Activated CD8-positive, alpha-beta memory T cell treated with anti-CD3 and anti-CD28 coated beads, Interleukin-2, amount 10 ng/mL, durations not matched to agents 7 days and 5 days (primary cell): ENCODE measurements at regions not wholly inside any gene's neighbourhood (a gene's known extent, or its start where the extent isn't known, plus 50 kb on each side); places are given as distances from the start of the nearest gene placed in this dataset.
"Not testable (repeated sequence)": the region's sequence is repeated elsewhere in the genome, so short reads cannot be mapped to it uniquely, and the experiment has no call there.

Source experiments
- ATAC-seq: fragments of 150-1000 bp; cut with Tn5 transposase; one replicate; pipeline ENCODE4 v1.10.0; 2021; ENCODE audit warnings: moderate library complexity
- CTCF ChIA-PET: fragments of 350-600 bp; sonication (Branson Sonifier 250); formaldehyde crosslinking; loops from one replicate; lab custom pipeline; 2021; ENCODE audit warnings: antibody characterized with exemption; lab: Charles Lee
- DNase-seq: peaks from one replicate; pipeline ENCODE4 v3.0.0-alpha.2; 2020
- H3K27ac Mint-ChIP-seq: one replicate; pipeline ENCODE4 v1.8.0; 2021; ENCODE audit warnings: mild to moderate bottlenecking, mixed read lengths
- H3K27me3 Mint-ChIP-seq: one replicate; pipeline ENCODE4 v1.8.0; 2021; ENCODE audit warnings: mixed read lengths
- H3K36me3 Mint-ChIP-seq: one replicate; pipeline ENCODE4 v1.8.0; 2021; ENCODE audit warnings: mild to moderate bottlenecking, mixed read lengths
- H3K4me1 Mint-ChIP-seq: one replicate; pipeline ENCODE4 v1.8.0; 2021; ENCODE audit warnings: mixed read lengths
- H3K4me3 Mint-ChIP-seq: one replicate; pipeline ENCODE4 v1.8.0; 2021; ENCODE audit warnings: mild to moderate bottlenecking, moderate library complexity, mixed read lengths
- H3K9me3 Mint-ChIP-seq: one replicate; pipeline ENCODE4 v1.8.0; 2022; ENCODE audit warnings: low read depth, mixed read lengths

DNA sequence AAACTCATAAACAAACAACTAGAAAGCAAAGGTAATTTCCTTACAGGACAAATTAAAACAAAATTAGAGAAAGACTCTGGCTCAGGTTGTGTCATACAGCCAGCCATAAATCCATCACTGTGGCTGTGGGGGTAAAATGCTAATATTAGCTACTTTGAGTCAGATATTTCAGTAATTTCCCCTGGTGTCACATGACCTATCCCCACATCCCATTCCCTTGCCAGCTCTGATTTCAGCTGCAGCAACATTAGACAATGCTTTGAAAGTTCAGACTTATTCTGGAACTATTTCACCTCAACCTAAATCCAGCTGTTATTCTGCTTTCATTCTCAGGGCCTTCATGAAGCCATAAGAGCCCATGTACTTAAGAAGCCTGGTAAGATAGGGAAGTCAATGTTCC is 55.3 kb downstream of the RPL10L start:
- DNase-seq (no peak), ATAC-seq (no peak)
- H3K9me3 Mint-ChIP-seq: peaks cover 17% of the 10 kb centered on the region
- no peak overlapping the region for H3K4me3 Mint-ChIP-seq
- no peaks in the 10 kb centered on the region for H3K27me3 Mint-ChIP-seq
- H3K4me1 Mint-ChIP-seq: no peaks in the 10 kb centered on the region
- CTCF ChIA-PET: no interaction called here
- H3K36me3 Mint-ChIP-seq: no peaks in the 10 kb centered on the region
- no peak overlapping the region for H3K27ac Mint-ChIP-seq

DNA sequence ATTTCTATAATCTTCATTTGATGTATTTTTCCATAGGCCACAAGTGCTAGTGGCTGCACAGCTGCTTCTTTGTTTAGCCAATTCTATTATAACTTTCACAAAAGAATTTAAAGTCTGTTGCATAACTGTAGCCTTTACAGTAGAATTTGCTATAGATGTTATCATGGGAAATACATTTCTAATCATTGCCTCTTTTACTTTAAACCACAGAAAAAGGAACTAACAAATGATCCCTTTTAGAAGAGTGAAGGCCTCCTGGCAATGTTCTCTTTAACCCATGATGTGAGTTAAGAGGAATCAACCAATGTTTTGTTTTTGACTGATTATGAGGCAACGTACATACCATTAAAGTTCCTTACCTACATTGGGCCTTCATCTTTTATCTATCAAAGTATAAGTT is 68.8 kb downstream of the RPL10L start:
- CTCF ChIA-PET: no interaction called here
- no peak overlapping the region for H3K4me3 Mint-ChIP-seq
- no peaks in the 10 kb centered on the region for H3K36me3 Mint-ChIP-seq
- no peaks in the 10 kb centered on the region for H3K27me3 Mint-ChIP-seq
- no peak for DNase-seq
- no peaks in the 10 kb centered on the region for H3K4me1 Mint-ChIP-seq
- no peak overlapping the region for H3K27ac Mint-ChIP-seq
- ATAC-seq: no peak
- H3K9me3 Mint-ChIP-seq: no peaks in the 10 kb centered on the region

DNA sequence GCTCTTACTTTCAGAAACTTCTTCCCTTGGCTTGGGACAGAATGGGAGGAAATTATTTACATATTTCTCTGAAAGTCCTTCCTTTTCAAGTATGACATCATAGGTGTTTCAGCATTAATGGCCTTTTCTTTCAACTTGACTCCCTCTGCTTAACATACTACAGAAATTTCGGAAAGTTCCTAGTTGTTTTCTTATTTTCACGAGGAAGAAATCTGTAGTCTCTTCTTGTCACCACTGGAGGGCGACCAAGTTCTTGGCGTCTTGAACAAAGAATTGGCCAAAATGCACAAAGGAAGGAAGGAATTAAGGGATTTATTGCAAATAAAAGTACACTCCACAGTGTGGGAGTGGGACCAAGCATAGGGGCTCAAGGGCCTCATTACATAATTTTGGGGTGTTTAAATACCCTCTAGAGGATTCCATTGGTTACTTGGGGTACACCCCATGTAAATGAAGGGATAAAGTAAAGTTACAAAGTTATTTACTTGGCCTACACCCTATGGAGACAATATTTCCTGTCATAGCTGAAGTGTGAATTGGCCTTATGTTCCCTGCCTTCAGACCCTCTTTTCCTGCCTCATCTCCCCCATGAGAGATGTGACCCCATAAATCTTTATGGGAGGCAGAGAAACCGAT is 70.4 kb downstream of the RPL10L start:
- Mint-ChIP-seq H3K4me1 (no peaks in the 10 kb centered on the region), H3K4me3 (no peak overlapping the region), H3K27me3 (no peaks in the 10 kb centered on the region), H3K36me3 (no peaks in the 10 kb centered on the region), H3K27ac (no peak overlapping the region), H3K9me3 (no peaks in the 10 kb centered on the region)
- no peak for DNase-seq
- CTCF ChIA-PET: interaction anchor here (1.0 kb wide), 1 partner anchor 9 kb away, joined by 3 read pairs; no protein-coding TSS in a partner anchor
- ATAC-seq: no peak

DNA sequence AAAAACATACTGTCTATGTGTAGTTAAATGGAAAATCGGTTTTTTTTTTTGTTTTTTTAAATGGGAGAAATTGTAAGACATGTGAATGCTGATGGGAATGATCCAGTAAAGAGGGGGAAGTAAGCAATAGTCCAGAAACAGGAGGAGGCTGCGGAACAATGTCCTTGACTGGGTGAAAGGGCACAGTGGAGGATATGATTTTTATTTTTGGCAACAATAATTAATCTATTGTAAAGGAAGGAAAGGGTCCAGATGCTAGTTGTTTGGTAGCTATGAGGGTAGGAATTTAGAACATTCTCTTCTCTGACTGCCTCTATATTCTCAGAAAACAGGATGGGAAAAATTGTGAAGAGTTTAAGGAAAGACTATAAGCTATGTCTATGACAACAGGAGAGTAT is 76.6 kb downstream of the RPL10L start:
- H3K36me3 Mint-ChIP-seq: no peaks in the 10 kb centered on the region
- no peak for ATAC-seq
- H3K4me1 Mint-ChIP-seq: no peaks in the 10 kb centered on the region
- no peak overlapping the region for H3K27ac Mint-ChIP-seq
- H3K4me3 Mint-ChIP-seq: no peak overlapping the region
- H3K9me3 Mint-ChIP-seq: no peaks in the 10 kb centered on the region
- no peak for DNase-seq
- CTCF ChIA-PET: no interaction called here
- H3K27me3 Mint-ChIP-seq: no peaks in the 10 kb centered on the region

DNA sequence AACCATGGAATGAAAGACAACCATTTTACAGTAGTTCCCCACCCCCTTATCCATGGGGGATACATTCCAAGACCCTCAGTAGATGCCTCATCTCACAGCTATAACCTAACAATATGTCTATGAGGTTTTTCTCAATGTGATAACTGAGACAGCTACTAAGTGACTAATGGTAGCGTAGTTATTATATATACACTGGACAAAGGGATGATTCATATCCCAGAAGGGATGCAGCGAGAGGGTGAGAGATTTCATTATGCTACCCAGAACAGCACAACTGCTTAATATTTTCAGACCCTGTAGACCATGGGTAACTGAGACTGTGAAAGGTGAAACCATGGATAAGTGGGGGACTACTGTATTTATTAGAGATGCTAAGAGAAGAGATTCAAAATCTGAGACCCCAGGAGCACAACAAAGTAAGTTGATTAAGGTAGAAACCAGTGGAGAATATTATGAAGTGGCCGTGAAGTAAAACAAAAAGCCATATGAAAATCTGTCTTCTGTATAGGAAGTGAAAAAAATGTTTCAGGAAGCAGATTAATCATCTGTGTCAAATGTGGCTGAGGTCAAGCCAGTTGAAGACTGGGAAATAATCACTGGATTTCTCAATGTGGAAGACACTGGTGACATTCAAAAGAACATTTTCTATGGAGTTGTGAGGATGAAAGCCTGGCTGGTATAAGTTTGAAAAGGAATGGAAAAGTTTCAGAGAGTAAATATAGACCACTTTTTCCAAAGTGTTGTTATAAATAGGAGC is 77.2 kb downstream of the RPL10L start:
- Mint-ChIP-seq H3K4me3 (no peak overlapping the region), H3K36me3 (no peaks in the 10 kb centered on the region), H3K27me3 (no peaks in the 10 kb centered on the region), H3K4me1 (no peaks in the 10 kb centered on the region), H3K27ac (no peak overlapping the region), H3K9me3 (peaks cover 2% of the 10 kb centered on the region)
- CTCF ChIA-PET: no interaction called here
- ATAC-seq (no peak), DNase-seq (no peak)

DNA sequence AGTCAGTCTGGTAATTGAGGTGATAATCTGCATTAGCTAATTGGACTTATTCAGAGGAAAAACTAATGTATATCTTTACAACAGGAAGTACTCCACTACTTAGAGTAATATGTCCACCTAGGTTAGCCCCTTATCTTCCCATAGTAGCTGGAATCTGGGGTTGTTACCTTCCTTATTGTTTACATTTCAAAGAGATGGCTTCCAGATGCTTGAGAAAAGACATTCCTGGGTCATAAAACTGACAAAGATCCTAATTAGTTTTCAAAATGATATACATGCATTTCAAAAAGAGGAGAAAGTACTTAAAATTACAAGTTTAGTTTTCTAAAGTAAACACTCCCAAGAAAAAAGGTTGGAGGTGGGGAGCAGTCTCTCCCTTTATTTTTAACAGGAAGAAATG is 78.1 kb downstream of the RPL10L start:
- H3K36me3 Mint-ChIP-seq: no peaks in the 10 kb centered on the region
- ATAC-seq: no peak
- no peak overlapping the region for H3K27ac Mint-ChIP-seq
- H3K27me3 Mint-ChIP-seq: no peaks in the 10 kb centered on the region
- CTCF ChIA-PET: no interaction called here
- H3K9me3 Mint-ChIP-seq: peaks cover 4% of the 10 kb centered on the region
- H3K4me1 Mint-ChIP-seq: no peaks in the 10 kb centered on the region
- no peak for DNase-seq
- H3K4me3 Mint-ChIP-seq: no peak overlapping the region

DNA sequence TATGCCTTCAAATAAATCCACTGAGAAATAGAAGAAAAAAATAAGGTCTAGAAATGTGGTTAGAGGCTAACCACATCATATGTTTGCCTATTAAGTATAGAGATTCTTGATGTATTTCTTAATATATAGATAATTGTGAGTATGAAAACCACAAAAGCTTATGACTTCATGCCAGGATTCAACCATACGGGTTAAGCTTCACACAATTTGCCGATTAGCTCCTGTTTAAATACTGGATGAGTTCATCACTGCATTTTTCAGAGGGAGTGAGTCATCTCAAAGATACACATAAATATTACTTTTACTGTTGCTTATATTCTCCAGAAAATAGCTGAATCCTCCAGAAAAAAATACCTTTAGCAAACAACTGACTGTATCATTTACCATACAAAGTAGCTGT is 79.6 kb downstream of the RPL10L start:
- Mint-ChIP-seq H3K27ac (no peak overlapping the region), H3K4me3 (no peak overlapping the region), H3K4me1 (no peaks in the 10 kb centered on the region), H3K27me3 (no peaks in the 10 kb centered on the region), H3K36me3 (no peaks in the 10 kb centered on the region), H3K9me3 (peaks cover 4% of the 10 kb centered on the region)
- no peak for DNase-seq
- ATAC-seq: no peak
- CTCF ChIA-PET: interaction anchor here (0.7 kb wide), 1 partner anchor 9 kb away, joined by 3 read pairs; no protein-coding TSS in a partner anchor

DNA sequence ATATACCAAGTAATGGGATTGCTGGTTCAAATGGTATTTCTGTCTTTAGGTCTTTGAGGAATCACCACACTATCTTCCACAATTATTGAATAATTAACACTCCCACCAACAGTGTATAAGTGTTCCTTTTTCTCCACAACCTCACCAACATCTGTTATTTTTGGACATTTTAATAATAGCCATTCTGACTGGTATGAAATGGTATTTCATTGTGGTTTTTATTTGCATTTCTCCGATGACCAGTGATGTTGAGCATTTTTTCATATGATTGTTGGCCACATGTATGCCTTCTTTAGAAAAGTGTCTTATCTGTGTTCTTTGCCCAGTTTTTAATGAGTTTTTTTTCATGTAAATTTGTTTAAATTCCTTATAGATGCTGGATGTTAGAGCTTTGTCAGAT is 83.4 kb downstream of the RPL10L start:
- H3K27ac Mint-ChIP-seq, H3K4me1 Mint-ChIP-seq, ATAC-seq, H3K4me3 Mint-ChIP-seq, H3K36me3 Mint-ChIP-seq, DNase-seq, H3K27me3 Mint-ChIP-seq, H3K9me3 Mint-ChIP-seq, CTCF ChIA-PET: not testable (repeated sequence)

DNA sequence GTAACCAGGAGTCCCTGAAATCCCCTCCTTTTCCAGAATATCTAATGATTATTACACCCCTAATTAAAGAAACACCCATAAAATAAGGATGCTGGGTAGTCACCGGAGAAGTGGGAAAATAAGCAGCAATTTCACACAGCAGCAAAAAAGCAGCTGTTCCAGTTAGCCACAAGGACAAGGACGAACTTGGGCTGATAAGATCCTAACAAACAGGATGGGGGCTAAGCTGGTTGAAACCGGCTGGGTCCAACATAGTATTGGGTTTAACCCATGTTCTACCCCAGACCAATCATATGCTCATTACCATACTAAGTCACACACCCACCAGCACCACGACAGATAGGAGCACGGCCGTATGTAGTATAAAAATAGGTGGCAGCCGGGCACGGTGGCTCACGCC is 100.7 kb downstream of the RPL10L start:
- Mint-ChIP-seq H3K4me1 (no peaks in the 10 kb centered on the region), H3K27me3 (no peaks in the 10 kb centered on the region)

DNA sequence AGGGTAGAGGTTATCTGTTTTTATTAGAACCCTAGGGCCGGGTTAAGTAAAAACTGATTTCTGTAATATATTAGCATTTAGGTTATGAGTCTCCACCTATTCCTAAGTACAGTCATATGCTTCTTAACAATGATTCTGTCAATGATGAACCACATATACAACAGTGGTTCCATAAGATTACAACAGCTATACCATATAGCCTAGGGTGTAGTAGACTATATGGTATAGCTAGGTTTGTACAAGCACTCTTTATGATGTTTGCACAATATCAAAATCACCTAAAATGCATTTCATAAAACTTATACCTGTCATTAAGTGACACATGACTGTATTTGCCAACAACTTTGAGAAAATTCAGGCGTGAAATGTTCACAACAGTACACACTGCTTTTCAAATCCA is 110.6 kb downstream of the RPL10L start:
- no peak for DNase-seq
- CTCF ChIA-PET: no interaction called here
- no peak overlapping the region for H3K4me3 Mint-ChIP-seq
- no peak for ATAC-seq
- H3K36me3 Mint-ChIP-seq: no peaks in the 10 kb centered on the region
- H3K27me3 Mint-ChIP-seq: no peaks in the 10 kb centered on the region
- H3K4me1 Mint-ChIP-seq: no peaks in the 10 kb centered on the region
- peaks cover 6% of the 10 kb centered on the region for H3K9me3 Mint-ChIP-seq
- H3K27ac Mint-ChIP-seq: no peak overlapping the region

More for the DNA sequence above, 100.7 kb downstream of the RPL10L start:
- CTCF ChIA-PET: no interaction called here
- Mint-ChIP-seq H3K4me3 (no peak overlapping the region), H3K36me3 (no peaks in the 10 kb centered on the region), H3K27ac (no peak overlapping the region), H3K9me3 (peaks cover 11% of the 10 kb centered on the region)
- DNase-seq (no peak), ATAC-seq (no peak)

DNA sequence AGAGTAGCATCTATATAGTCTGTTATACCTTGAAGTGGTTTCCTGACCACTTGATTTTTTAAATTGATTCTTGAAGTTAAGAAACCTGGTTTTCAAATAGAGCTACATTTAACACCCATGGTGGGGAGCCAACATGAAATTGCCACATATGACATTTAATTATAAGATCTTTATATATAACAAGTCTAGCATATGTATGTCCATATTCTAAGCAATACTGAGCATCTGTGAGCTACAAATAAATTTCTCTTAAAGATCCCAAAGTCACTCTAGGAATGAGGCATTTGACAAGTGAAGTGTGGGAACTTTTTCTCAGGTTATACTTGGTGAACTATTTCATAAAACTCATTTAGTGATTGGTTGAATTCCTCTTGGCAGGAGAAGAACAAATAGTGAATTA is 132.5 kb downstream of the RPL10L start:
- ATAC-seq (no peak), DNase-seq (no peak)
- Mint-ChIP-seq H3K4me1 (no peaks in the 10 kb centered on the region), H3K27ac (no peak overlapping the region), H3K27me3 (no peaks in the 10 kb centered on the region), H3K9me3 (peaks cover 3% of the 10 kb centered on the region), H3K4me3 (no peak overlapping the region), H3K36me3 (no peaks in the 10 kb centered on the region)
- CTCF ChIA-PET: no interaction called here

DNA sequence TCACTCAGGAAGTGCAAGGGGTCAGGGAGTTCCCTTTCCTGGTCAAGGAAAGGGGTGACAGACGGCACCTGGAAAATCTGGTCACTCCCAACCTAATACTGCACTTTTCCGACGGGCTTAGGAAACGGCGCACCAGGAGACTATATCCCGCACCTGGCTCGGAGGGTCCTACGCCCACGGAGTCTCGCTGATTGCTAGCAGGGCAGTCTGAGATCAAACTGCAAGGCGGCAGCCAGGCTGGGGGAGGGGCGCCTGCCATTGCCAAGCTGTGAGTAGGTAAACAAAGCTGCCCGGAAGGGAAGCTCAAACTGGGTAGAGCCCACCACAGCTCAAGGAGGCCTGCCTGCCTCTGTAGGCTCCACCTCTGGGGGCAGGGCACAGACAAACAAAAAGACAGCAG is 142.8 kb downstream of the RPL10L start:
- DNase-seq, H3K36me3 Mint-ChIP-seq, H3K27me3 Mint-ChIP-seq, ATAC-seq, H3K27ac Mint-ChIP-seq, H3K4me1 Mint-ChIP-seq, H3K9me3 Mint-ChIP-seq, CTCF ChIA-PET, H3K4me3 Mint-ChIP-seq: not testable (repeated sequence)

DNA sequence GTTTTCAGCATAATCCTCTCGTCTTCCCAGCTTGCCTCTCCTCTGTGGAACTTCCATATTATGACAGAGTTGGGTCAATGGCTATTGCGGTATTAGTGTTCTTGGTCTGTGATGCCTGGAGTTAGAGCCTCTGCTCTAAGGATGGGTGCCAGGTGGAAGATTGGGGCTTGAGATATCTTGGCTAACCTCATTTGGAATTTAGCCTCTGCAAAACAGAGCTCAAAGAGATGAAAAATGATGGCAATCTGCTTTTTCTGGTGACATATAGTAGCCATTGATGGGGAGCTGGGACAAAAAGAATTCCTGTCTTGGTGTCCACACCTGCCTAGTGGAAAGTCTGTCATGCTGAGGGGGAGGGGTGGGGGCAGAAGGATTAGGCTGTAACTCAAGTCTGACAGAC is 152.1 kb downstream of the RPL10L start:
- Mint-ChIP-seq H3K27ac (no peak overlapping the region), H3K36me3 (no peaks in the 10 kb centered on the region), H3K4me3 (no peak overlapping the region), H3K9me3 (peaks cover 14% of the 10 kb centered on the region), H3K4me1 (no peaks in the 10 kb centered on the region), H3K27me3 (no peaks in the 10 kb centered on the region)
- ATAC-seq: no peak
- no peak for DNase-seq
- CTCF ChIA-PET: no interaction called here

DNA sequence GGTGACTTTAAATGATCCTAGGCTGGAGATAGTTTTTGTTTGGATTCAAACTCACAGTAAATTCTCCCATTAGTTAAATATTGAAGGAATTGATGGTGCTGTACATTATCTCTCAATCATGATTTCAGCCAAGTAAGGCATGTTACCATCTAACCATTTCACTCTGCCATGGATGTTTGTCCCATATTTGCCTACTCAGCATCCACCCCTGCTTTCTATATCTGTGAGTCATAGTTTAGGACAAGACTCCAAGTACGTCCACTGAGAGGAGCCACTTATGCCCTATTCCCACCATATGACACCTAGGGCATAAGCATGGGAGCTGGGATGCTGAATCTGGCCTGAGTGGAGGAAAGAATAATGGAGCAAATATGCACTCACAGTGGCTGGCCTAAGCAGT is 155.2 kb downstream of the RPL10L start:
- H3K4me1 Mint-ChIP-seq: no peaks in the 10 kb centered on the region

More for the DNA sequence above, 155.2 kb downstream of the RPL10L start:
- H3K4me3 Mint-ChIP-seq: no peak overlapping the region
- CTCF ChIA-PET: no interaction called here
- peaks cover 15% of the 10 kb centered on the region for H3K9me3 Mint-ChIP-seq
- no peak for ATAC-seq
- H3K27ac Mint-ChIP-seq: no peak overlapping the region
- DNase-seq: no peak
- no peaks in the 10 kb centered on the region for H3K36me3 Mint-ChIP-seq
- no peaks in the 10 kb centered on the region for H3K27me3 Mint-ChIP-seq
